Ectodermal cell (in vitro differentiated cells): ENCODE measurements at regions not wholly inside any gene's neighbourhood (a gene's known extent, or its start where the extent isn't known, plus 50 kb on each side); places are given as distances from the start of the nearest gene placed in this dataset.

Experiments
- H3K27ac ChIP-seq: 2 replicates; pipeline ENCODE4 v1.7.0; 2013; ENCODE audit warnings: mild to moderate bottlenecking, low read depth, low read length; ENCODE audit not compliant: insufficient read depth, poor library complexity, severe bottlenecking
- H3K27me3 ChIP-seq: 2 replicates; pipeline ENCODE4 v1.7.0; 2013; ENCODE audit warnings: mild to moderate bottlenecking, low read length; ENCODE audit not compliant: insufficient read depth, control insufficient read depth, poor library complexity, severe bottlenecking
- H3K36me3 ChIP-seq: one replicate; pipeline ENCODE4 v1.7.0; 2013; ENCODE audit warnings: low read length; ENCODE audit not compliant: control insufficient read depth, insufficient read depth
- H3K4me1 ChIP-seq: one replicate; pipeline ENCODE4 v1.7.0; 2013; ENCODE audit warnings: low read length; ENCODE audit not compliant: control insufficient read depth, insufficient read depth
- H3K4me3 ChIP-seq: 2 replicates; pipeline ENCODE4 v1.7.0; 2013; ENCODE audit warnings: low read depth, low read length, control low read depth; ENCODE audit not compliant: insufficient read depth
- H3K9me3 ChIP-seq: 2 replicates; pipeline ENCODE4 v1.7.0; 2013; ENCODE audit warnings: mild to moderate bottlenecking, low read length, moderate library complexity; ENCODE audit not compliant: control insufficient read depth
- WGBS, 2 experiments: methylation state at CpG; one replicate each; pipeline ENCODE4 v1.1.7; 2013; ENCODE audit warnings: missing lambda C conversion rate in 2 of 2; 5-methylcytosine and 5-hydroxymethylcytosine counted together

GRCh38 chr2:64722291-64723044 lies 68.8 kb upstream of the SERTAD2 start:
- WGBS, 2 experiments: 88% methylated on average over 2 of the region's 2 CpGs; no CpG with 5 or more reads in 1 of the 2 experiments
- peaks cover 5% of the 10 kb centered on the region for H3K4me1 ChIP-seq
- no peaks in the 10 kb centered on the region for H3K36me3 ChIP-seq
- no peaks in the 10 kb centered on the region for H3K27me3 ChIP-seq
- H3K27ac ChIP-seq: no peak overlapping the region
- no peaks in the 10 kb centered on the region for H3K9me3 ChIP-seq
- H3K4me3 ChIP-seq: no peak overlapping the region

GRCh38 chr2:64727013-64727767 lies 73.5 kb upstream of the SERTAD2 start:
- no peaks in the 10 kb centered on the region for H3K36me3 ChIP-seq
- H3K4me1 ChIP-seq: peaks cover 26% of the 10 kb centered on the region
- H3K4me3 ChIP-seq: no peak overlapping the region
- H3K9me3 ChIP-seq: no peaks in the 10 kb centered on the region
- 87 to 93% methylated on average over 3 of the region's 3 CpGs for WGBS, 2 experiments
- no peak overlapping the region for H3K27ac ChIP-seq
- no peaks in the 10 kb centered on the region for H3K27me3 ChIP-seq

GRCh38 chr2:64727843-64728463 lies 74.2 kb upstream of the SERTAD2 start:
- Histone ChIP-seq H3K36me3 (no peaks in the 10 kb centered on the region), H3K4me1 (peaks cover 26% of the 10 kb centered on the region), H3K27me3 (no peaks in the 10 kb centered on the region), H3K27ac (no peak overlapping the region), H3K9me3 (no peaks in the 10 kb centered on the region), H3K4me3 (no peak overlapping the region)
- 67 to 70% methylated on average over 11 of the region's 11 CpGs for WGBS, 2 experiments

GRCh38 chr2:64730551-64731262 lies 77.0 kb upstream of the SERTAD2 start:
- Histone ChIP-seq H3K9me3 (no peaks in the 10 kb centered on the region), H3K4me1 (peaks cover 26% of the 10 kb centered on the region), H3K36me3 (no peaks in the 10 kb centered on the region), H3K4me3 (no peak overlapping the region), H3K27ac (no peak overlapping the region), H3K27me3 (no peaks in the 10 kb centered on the region)
- WGBS, 2 experiments: 63 to 71% methylated on average over 9 of the region's 9 CpGs

- Histone ChIP-seq H3K9me3 (no peaks in the 10 kb centered on the region), H3K4me1 (peaks cover 26% of the 10 kb centered on the region), H3K36me3 (no peaks in the 10 kb centered on the region), H3K27ac (no peak overlapping the region), H3K4me3 (no peak overlapping the region), H3K27me3 (no peaks in the 10 kb centered on the region)
- 94 to 97% methylated on average over 3 of the region's 3 CpGs for WGBS, 2 experiments
Observed at GRCh38 chr2:64731263-64731643, 77.5 kb upstream of the SERTAD2 start.

GRCh38 chr2:64731746-64732145 lies 78.0 kb upstream of the SERTAD2 start:
- no peak overlapping the region for H3K4me3 ChIP-seq
- H3K9me3 ChIP-seq: no peaks in the 10 kb centered on the region
- no peaks in the 10 kb centered on the region for H3K36me3 ChIP-seq
- no peak overlapping the region for H3K27ac ChIP-seq
- no peaks in the 10 kb centered on the region for H3K27me3 ChIP-seq
- peaks cover 26% of the 10 kb centered on the region for H3K4me1 ChIP-seq
- WGBS, 2 experiments: 94 to 96% methylated on average over 4 to 5 of the region's 5 CpGs

- no peaks in the 10 kb centered on the region for H3K9me3 ChIP-seq
- H3K4me3 ChIP-seq: no peak overlapping the region
- no peak overlapping the region for H3K27ac ChIP-seq
- H3K27me3 ChIP-seq: no peaks in the 10 kb centered on the region
- WGBS, 2 experiments: 88 to 89% methylated on average over 4 of the region's 4 CpGs
- peaks cover 26% of the 10 kb centered on the region for H3K4me1 ChIP-seq
- H3K36me3 ChIP-seq: no peaks in the 10 kb centered on the region
Observed at GRCh38 chr2:64732146-64732545, 78.4 kb upstream of the SERTAD2 start.

- Histone ChIP-seq H3K36me3 (no peaks in the 10 kb centered on the region), H3K4me3 (no peak overlapping the region), H3K27ac (no peak overlapping the region), H3K9me3 (no peaks in the 10 kb centered on the region), H3K27me3 (no peaks in the 10 kb centered on the region), H3K4me1 (peaks cover 10% of the 10 kb centered on the region)
- WGBS, 2 experiments: 83 to 93% methylated on average over 2 of the region's 2 CpGs
Observed at GRCh38 chr2:64735504-64735903, 81.8 kb upstream of the SERTAD2 start.

- Histone ChIP-seq H3K4me1 (no peaks in the 10 kb centered on the region), H3K36me3 (no peaks in the 10 kb centered on the region), H3K27ac (no peak overlapping the region), H3K4me3 (no peak overlapping the region), H3K9me3 (no peaks in the 10 kb centered on the region), H3K27me3 (no peaks in the 10 kb centered on the region)
Observed at GRCh38 chr2:64737547-64737946, 83.8 kb upstream of the SERTAD2 start.

- no peaks in the 10 kb centered on the region for H3K27me3 ChIP-seq
- H3K27ac ChIP-seq: no peak overlapping the region
- H3K36me3 ChIP-seq: no peaks in the 10 kb centered on the region
- H3K4me1 ChIP-seq: no peaks in the 10 kb centered on the region
- no peaks in the 10 kb centered on the region for H3K9me3 ChIP-seq
- WGBS, 2 experiments: 86 to 93% methylated on average over 1 of the region's 1 CpG
- no peak overlapping the region for H3K4me3 ChIP-seq
Observed at GRCh38 chr2:64738026-64738425, 84.3 kb upstream of the SERTAD2 start.
